WI38 (cell line): ENCODE measurements at regions not wholly inside any gene's neighbourhood (a gene's known extent, or its start where the extent isn't known, plus 50 kb on each side); places are given as distances from the start of the nearest gene placed in this dataset.

Source experiments
- H3K4me3 ChIP-seq: 2 replicates; pipeline ENCODE4 v1.5.1; 2011; ENCODE audit warnings: low read depth, mild to moderate bottlenecking, control low read depth, low read length
- CTCF ChIP-seq: IDR thresholded peaks from 2 replicates; pipeline ENCODE4 v1.5.1; 2012; ENCODE audit warnings: low read depth, mild to moderate bottlenecking, control low read depth, low read length

- no peak overlapping the region for H3K4me3 ChIP-seq
- no peak for TF ChIP-seq CTCF
Measured at GRCh38 chr11:29959488-29959887, 57.3 kb downstream of the KCNA4 start.

GRCh38 chr11:29957431-29957830, 59.4 kb downstream of the KCNA4 start:
- TF ChIP-seq CTCF: no peak
- no peak overlapping the region for H3K4me3 ChIP-seq

- no peak for TF ChIP-seq CTCF
Measured at GRCh38 chr11:29956076-29956556, 60.7 kb downstream of the KCNA4 start.

GRCh38 chr11:29943347-29943746, 73.5 kb downstream of the KCNA4 start:
- no peak overlapping the region for H3K4me3 ChIP-seq
- TF ChIP-seq CTCF: no peak

More at GRCh38 chr11:29956076-29956556, 60.7 kb downstream of the KCNA4 start:
- H3K4me3 ChIP-seq: no peak overlapping the region

GRCh38 chr11:29937526-29937925, 79.3 kb downstream of the KCNA4 start:
- no peak for TF ChIP-seq CTCF
- no peak overlapping the region for H3K4me3 ChIP-seq

- H3K4me3 ChIP-seq: no peak overlapping the region
- TF ChIP-seq CTCF: no peak
Measured at GRCh38 chr11:29934115-29934638, 82.7 kb downstream of the KCNA4 start.

GRCh38 chr11:29916040-29916439, 100.8 kb downstream of the KCNA4 start:
- H3K4me3 ChIP-seq: no peak overlapping the region
- no peak for TF ChIP-seq CTCF
